ENCODE measurements at regions not wholly inside any gene's neighbourhood (a gene's known extent, or its start where the extent isn't known, plus 50 kb on each side); places are given as distances from the start of the nearest gene placed in this dataset.
"Not testable (repeated sequence)": the region's sequence is repeated elsewhere in the genome, so short reads cannot be mapped to it uniquely, and the experiment has no call there.

- no peak for DNase-seq (ENCODE audit: low spot score)
Observed at GRCh38 chr10:65355141-65355680, 1570.6 kb upstream of the LRRTM3 start.

GRCh38 chr10:65358565-65358964, 1567.3 kb upstream of the LRRTM3 start:
- DNase-seq (ENCODE audit: low spot score) = peak; percentile 7

- no peak for DNase-seq (ENCODE audit: low spot score)
Observed at GRCh38 chr10:65360497-65360896, 1565.3 kb upstream of the LRRTM3 start.

GRCh38 chr10:65365878-65366277, 1560.0 kb upstream of the LRRTM3 start:
- DNase-seq (ENCODE audit: low spot score) = no peak

GRCh38 chr10:65367706-65368105, 1558.1 kb upstream of the LRRTM3 start:
- DNase-seq (ENCODE audit: low spot score) = no peak

GRCh38 chr10:65375528-65375927, 1550.3 kb upstream of the LRRTM3 start:
- DNase-seq (ENCODE audit: low spot score) = no peak

- no peak for DNase-seq (ENCODE audit: low spot score)
Observed at GRCh38 chr10:65377687-65378086, 1548.1 kb upstream of the LRRTM3 start.

GRCh38 chr10:65394502-65395297, 1531.1 kb upstream of the LRRTM3 start:
- peak; percentile 2 for DNase-seq (ENCODE audit: low spot score)

GRCh38 chr10:65395631-65396030, 1530.2 kb upstream of the LRRTM3 start:
- peak; percentile 5 for DNase-seq (ENCODE audit: low spot score)

- no peak for DNase-seq (ENCODE audit: low spot score)
Observed at GRCh38 chr10:65396997-65397396, 1528.8 kb upstream of the LRRTM3 start.

GRCh38 chr10:65408401-65408800, 1517.4 kb upstream of the LRRTM3 start:
- no peak for DNase-seq (ENCODE audit: low spot score)

GRCh38 chr10:65413001-65413400, 1512.8 kb upstream of the LRRTM3 start:
- DNase-seq (ENCODE audit: low spot score) = no peak

GRCh38 chr10:65415318-65415717, 1510.5 kb upstream of the LRRTM3 start:
- no peak for DNase-seq (ENCODE audit: low spot score)

- DNase-seq (ENCODE audit: low spot score) = no peak
Observed at GRCh38 chr10:65416094-65416493, 1509.7 kb upstream of the LRRTM3 start.

GRCh38 chr10:65419629-65420028, 1506.2 kb upstream of the LRRTM3 start:
- DNase-seq (ENCODE audit: low spot score) = no peak

GRCh38 chr10:65423043-65423442, 1502.8 kb upstream of the LRRTM3 start:
- no peak for DNase-seq (ENCODE audit: low spot score)

GRCh38 chr10:65429381-65429780, 1496.5 kb upstream of the LRRTM3 start:
- not testable (repeated sequence) for DNase-seq (ENCODE audit: low spot score)

- no peak for DNase-seq (ENCODE audit: low spot score)
Observed at GRCh38 chr10:65430979-65431378, 1494.9 kb upstream of the LRRTM3 start.

- DNase-seq (ENCODE audit: low spot score) = no peak
Observed at GRCh38 chr10:65470986-65471385, 1454.8 kb upstream of the LRRTM3 start.

GRCh38 chr10:65482848-65483247, 1443.0 kb upstream of the LRRTM3 start:
- no peak for DNase-seq (ENCODE audit: low spot score)

- DNase-seq (ENCODE audit: low spot score) = no peak
Observed at GRCh38 chr10:65491799-65492198, 1434.0 kb upstream of the LRRTM3 start.

- DNase-seq (ENCODE audit: low spot score) = no peak
Observed at GRCh38 chr10:65496541-65496940, 1429.3 kb upstream of the LRRTM3 start.

GRCh38 chr10:65497837-65498236, 1428.0 kb upstream of the LRRTM3 start:
- DNase-seq (ENCODE audit: low spot score) = no peak

GRCh38 chr10:65500716-65501115, 1425.1 kb upstream of the LRRTM3 start:
- DNase-seq (ENCODE audit: low spot score) = no peak

All from Ammon's horn (tissue), 1 donor.